HG03097 (cell line): ENCODE measurements at regions not wholly inside any gene's neighbourhood (a gene's known extent, or its start where the extent isn't known, plus 50 kb on each side); places are given as distances from the start of the nearest gene placed in this dataset.
"Not testable (repeated sequence)": the region's sequence is repeated elsewhere in the genome, so short reads cannot be mapped to it uniquely, and the experiment has no call there.

Source experiments
- ATAC-seq: cut with Tn5 transposase; IDR thresholded peaks from one replicate; pipeline ENCODE4 v1.9.1; 2021; ENCODE audit not compliant: unreplicated experiment, low FRiP score

DNA sequence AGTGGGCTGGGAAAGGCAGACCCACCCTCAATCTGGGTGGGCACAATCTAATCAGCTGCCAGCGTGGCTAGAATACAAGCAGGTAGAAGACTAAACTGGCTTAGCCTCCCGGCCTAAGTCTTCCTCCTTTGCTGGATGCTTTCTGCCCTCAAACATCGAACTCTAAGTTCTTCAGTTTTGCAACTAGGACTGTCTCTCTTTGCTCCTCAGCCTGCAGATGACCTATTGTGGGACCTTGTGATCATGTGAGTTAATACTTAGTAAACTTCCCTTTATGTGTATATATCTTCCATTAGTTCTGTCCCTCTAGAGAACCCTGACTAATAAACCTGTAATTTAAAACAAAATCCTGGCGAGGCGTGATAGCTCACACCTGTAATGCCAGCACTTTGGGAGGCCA lies 51.8 kb upstream of the SLC39A8 start:
- ATAC-seq = not testable (repeated sequence)

DNA sequence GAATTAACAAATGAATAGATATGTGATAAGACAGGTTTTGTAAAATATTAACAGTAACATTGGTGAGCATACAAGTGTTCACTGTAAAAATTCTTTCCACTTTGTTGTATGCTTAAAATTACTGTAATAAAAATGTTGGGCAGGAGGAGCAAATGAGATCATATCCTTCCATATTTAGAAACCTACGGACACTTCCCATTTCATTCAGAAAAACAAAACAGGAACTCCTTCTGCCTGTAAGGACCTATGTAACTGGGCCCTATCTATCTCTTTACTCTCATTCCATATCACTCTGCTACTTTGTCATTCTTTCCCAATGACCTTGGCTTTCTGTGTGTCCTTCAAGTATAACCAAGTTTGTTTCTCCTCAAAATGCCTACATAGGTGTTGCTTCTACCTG lies 53.7 kb upstream of the SLC39A8 start:
- ATAC-seq = no peak

DNA sequence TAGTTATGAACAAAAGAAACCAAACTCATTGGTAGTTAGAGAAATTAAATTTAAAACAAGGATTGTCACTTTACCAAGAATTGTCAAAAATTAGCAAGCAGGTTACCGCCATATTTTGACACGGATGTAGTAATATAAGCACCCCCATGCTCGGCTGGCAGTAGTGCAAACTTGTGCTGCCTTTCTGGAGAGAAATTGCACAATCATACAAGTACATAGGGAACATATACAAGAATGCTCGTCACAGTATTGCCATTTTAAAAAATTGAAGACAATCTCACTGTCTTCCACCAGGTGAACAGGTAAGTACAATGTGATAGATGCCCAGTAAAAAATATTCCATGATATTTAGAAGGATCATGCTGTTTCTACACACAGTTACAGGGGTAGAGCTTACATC lies 55.6 kb upstream of the SLC39A8 start:
- no peak for ATAC-seq

DNA sequence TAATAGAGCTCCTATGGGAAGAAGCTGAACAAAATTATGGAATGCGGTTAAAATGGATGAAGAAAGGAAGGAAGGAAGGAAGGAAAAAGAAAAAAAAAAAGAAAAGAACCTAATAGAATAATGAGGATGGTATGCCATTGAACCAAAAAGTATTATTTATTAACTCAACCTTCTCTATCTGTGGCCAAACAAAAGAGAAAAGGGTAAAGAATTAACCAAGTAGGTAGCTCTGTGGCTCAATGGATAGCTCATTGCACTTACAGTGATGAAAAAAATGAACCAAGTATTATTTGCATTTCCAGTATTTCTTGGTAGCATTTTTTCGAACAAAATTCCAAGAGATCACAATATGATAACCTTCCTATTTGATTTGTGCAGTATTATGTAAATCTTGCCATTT lies 56.9 kb upstream of the SLC39A8 start:
- no peak for ATAC-seq

DNA sequence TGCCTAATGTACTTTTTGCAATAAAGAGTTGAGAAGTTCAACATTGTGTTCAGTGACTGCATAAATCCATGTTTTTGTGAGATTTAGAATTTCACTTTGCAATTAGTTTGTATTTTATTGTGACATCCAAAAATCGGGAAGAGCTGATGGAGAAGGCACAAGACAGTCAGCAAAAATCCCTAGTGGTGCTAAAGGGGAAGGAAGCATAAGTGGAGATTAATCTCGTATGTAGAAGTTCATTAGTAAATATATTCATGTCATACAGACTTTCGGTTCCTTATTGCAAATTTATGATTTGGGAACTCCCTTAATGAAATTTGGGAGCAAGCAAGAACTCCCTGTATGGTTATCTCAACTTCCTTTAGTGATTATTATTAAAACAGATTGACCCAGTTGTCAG lies 57.8 kb upstream of the SLC39A8 start:
- no peak for ATAC-seq

DNA sequence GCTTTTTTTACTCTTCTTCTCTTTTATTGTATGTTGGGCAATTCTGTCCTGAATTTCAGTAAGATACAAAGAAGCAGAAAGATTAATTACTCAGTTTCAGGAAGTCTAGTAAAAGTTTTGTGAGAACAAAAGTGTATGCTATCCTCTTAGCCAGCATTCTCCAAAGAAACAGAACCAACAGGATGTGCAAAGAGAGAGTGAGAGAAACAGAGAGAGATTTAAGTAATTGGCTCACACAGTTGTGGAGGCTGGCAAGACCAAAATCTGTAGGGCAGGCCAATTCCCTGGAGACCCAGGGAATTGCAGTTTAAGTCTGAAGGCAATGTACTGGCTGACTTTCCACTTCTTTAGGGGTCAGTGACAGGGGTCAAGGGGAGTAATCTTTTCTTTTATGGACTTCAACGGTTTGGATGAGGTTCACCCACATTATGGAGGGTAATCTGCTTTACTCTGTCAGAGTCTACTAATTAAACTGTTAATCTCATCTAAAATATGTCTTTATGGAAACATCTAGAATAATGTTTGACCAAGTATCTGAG lies 59.2 kb upstream of the SLC39A8 start:
- no peak for ATAC-seq

DNA sequence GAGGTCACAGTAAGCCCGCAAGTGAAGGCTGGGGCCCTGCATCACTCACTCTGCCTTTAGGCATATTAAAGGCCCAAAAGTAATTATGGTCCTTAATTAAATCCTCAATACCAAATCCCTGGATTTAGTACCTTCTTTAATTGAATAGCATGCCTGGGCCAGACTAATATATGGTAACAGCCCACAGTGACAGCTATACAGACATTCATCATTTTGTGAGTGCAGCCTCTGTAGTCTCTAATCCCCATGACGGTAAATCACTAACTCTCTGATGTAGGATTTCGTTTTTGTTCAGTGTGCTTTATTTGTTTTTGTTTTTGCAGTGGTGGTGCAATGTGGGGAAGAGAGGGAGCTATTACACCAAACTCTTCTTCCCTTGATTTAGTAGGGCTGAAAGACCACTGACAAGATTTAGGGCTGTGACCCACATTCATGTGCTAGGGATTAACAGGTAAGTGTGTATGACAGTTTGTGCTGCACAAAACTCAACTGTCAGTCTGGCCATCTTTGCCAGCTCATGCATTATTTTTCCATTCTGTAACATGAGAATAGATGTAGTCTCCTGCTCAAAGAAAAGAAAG lies 60.6 kb upstream of the SLC39A8 start:
- no peak for ATAC-seq

DNA sequence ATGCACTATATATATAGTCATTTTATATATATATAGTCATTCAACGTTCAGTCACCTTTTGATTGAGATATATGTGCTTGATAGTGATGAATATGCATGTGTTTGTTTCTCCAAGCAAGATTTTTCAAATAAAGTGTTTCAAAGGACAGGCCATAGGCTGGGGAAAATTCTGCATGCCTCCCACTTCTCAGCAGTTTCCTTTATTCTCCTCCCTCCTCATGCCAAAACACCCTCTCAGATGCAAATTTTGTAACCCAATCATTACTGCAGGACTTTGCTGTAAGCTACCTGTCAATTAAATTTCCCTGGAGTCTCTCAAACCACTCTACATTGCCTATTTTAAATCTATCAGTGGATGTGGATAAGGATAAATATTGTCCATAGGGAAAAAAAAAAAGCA lies 65.6 kb upstream of the SLC39A8 start:
- ATAC-seq = not testable (repeated sequence)

DNA sequence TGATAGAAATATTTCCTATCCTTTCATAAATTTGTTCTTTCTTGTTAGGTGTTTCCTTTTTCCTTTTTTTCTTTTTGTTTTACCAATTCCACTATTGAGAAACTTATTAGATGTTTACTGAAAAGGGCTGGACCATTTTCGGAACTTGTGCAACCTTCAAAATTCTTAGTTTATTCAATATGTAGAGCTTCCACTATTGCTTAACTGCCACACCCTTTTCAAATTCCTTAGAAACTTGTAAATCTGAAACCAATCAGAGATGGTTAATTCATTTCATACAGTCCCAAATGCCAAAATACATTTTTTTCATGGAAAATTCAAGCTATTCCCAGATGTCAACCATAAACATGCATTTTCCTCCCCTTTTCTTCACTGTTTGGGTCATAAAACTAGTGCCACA lies 66.1 kb upstream of the SLC39A8 start:
- ATAC-seq = no peak

DNA sequence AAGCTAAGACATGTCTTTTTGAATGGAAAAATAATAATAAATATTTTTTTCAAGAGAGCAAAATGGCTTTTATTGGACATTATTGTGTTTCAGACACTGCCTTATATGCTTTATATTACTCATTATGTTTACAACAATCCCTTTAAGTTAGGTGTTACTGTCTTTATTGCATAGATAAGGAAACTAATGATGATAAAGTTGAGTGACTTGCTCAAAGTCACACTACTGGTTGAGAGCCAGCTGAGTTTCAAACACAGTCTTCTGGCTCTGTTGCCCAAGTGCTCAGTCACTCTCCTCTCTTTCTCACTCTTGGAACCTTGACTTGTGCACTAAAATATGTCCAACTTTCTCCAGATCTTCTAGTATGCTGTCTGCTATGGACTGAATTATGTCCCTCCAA lies 71.5 kb upstream of the SLC39A8 start:
- ATAC-seq = no peak

DNA sequence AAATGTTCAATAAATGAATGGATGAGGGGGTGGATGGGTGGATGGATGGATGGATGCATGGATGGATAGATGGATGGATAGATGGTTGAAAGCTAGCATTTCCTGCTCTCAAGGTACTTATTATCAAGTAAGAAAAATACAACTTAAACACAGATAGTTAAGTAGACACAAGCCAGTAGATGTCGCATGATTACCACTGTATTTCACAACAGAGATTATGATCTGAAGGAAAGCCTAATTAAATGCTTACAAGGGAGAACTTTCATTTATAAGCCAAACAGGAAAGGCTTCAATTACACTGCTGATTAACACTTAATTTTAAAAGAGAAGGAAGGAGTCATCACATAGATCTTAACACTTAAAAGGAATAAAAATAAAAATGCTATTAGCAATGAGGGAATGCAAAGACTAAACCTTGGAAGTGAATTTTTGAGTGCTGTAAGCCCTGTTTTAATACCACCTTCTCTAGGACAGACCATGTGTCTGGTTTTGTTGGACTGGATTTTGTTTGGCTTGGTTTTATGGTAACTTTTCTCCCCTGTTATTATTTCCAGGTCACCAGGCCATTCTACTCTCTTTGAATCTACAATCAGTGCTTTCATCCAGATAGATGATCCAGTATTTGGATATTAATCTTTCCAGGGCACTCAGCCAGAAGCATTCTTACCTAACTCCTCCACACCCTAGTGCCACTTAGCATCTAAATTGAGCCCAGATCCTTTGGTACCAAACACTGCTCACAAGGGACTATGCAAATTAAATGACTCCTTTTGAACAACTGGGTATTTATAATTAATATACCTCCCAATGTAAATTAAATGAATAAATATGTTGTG lies 75.5 kb upstream of the SLC39A8 start:
- no peak for ATAC-seq

DNA sequence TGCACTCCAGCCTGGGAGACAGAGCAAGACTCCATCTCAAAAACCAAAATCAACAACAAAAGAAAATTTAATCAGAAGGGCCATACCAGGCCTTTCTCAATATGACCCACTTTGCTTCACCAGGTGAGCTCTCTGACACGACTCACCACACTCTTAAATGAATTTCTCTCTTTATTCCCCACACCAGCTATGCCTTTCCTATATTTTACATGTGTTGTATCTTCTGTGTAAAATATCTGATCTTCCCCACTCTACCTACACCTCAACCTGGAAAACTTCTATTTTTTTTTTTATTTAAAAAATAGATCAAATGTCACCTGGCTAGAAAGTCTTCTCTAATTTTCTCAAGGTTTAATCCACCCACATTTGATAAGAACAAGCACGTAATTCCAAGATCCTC lies 77.6 kb upstream of the SLC39A8 start:
- no peak for ATAC-seq

DNA sequence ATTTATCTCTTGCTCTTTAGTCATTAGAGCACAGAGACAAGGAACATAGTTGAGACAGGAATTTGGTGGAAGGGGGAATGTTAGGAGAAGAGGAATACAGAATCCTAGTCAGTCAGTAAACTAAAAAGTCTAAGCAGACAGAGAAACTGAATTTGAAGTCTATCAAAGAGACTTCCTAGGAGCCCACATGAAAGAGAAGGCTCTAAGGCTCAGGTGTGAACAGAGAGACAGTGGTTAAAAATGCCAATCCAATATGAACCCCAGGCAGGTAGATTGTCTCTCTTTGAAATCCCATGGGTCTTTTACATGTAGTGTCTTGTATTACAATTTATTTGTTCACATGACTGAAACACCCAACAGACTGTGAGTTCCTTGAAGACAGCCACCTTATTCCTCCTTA lies 77.8 kb upstream of the NFKB1 start:
- ATAC-seq = no peak

DNA sequence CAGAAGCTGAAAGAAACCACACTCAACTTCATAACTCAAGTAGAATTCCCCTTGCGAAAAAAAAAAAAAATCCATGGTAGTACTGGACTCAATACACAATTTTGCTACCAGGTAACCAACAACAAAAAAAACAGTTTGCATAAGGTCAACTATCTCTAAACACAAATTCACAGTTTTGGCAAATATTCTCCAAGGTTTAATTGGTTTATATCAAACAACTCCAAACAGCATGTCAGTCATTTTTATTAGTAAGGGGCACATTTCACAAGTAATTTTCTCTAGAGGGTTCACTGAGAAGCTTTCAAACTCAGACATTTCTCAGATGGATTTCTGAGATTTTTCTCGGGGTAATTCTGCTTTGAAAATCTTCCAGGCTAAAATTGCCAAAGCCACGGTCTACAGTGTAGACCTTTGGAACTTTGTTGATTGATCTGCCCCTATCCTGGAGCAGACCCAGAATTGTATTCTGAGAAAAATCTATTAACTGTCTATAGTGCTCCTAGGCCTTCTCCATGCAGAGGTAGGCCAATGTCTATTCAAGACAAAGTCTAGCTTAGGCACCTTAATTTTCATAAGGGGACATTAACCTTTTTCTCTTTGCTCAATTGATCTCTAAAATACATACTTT lies 73.7 kb upstream of the NFKB1 start:
- ATAC-seq = no peak

DNA sequence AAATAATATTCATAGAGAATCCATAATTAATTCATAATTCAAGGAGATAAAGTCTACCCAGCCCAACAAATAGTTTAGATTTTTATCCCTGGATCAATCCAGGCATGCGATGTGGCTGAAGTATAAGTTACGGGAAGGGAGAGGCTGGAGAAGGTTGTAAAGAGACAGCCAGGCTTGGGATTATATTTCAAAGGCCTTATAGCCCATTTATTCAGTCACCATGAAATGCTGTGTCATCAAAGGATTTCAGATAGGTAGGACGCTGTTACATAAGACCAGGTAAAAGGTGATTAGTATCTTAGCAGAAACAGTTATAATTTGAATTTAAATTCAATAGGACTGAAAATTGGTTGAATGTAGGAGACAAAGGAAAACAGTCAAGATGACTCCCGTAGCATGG lies 73.0 kb upstream of the NFKB1 start:
- no peak for ATAC-seq

DNA sequence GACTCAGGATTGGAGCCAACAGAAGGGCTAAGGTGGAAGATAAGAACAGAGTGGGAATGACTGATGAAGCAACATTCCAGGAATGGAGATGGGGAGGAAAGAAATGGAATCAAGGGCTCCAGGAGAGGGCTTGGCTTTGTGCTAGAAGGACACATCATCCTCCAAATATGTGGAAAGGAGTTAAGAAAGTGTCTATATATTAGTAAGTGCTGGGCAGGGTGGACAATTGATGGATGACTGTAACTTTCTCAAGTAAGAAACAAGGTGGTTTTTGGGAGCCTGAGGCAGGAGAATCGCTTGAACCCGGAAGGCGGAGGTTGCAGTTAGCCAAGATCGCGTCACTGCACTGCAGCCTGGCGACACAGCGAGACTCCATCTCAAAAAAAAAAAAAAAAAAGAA lies 71.6 kb upstream of the NFKB1 start:
- no peak for ATAC-seq

DNA sequence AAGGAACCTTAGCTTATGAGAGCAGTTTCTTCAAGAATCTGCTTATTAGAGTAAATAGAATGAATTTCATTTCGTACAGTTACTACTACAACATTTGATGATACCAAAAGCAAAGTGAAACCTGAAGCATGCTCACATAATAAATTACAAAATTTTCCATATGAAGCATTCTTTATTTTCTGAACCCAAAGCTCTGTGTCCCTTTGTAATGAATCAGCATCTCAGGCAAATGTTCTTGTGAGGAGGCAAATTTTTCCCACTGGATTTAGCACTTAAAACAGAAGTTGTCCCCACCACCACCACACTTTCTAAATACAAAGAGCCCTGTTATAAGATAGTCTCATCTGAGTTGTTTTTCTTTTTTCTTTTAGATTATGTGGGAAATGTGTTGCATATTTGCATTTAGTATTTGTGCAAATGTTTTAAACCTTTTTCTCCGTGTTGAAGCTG lies 70.7 kb upstream of the NFKB1 start:
- no peak for ATAC-seq

DNA sequence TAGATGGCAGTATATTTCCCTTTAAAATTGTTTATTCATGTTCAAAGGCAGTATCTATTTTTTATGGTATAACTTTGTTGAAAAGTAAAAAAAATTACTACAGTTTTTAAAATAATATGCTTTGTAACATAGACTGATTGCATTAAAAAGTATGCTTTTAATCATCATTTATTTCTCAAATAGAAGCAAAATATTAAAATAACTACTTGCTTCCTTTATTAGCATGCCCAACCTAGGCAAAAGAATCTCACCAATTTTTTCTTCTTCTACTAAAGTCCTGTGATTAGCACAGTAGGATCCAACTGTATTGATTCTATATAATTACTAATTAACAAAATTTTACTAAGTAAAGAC lies 69.6 kb upstream of the NFKB1 start:
- no peak for ATAC-seq

DNA sequence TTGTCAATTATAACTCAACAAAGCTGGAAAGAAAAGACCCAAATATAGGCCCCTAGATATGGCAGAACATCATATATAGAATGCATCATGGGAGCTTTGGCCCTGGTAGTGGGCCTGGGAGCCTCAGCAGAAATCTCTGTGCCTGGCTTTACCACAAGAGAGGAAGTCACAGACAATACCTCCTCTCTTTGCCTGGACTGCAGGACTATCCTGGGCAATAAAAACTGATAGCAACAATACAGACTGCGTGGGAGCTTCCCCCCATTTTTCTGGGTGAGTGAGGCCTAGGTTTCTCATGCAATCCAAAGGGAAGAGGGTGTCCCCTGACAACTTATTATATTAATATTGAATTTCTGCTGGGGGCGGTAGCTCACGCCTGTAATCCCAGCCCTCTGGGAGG lies 64.0 kb upstream of the NFKB1 start:
- no peak for ATAC-seq

DNA sequence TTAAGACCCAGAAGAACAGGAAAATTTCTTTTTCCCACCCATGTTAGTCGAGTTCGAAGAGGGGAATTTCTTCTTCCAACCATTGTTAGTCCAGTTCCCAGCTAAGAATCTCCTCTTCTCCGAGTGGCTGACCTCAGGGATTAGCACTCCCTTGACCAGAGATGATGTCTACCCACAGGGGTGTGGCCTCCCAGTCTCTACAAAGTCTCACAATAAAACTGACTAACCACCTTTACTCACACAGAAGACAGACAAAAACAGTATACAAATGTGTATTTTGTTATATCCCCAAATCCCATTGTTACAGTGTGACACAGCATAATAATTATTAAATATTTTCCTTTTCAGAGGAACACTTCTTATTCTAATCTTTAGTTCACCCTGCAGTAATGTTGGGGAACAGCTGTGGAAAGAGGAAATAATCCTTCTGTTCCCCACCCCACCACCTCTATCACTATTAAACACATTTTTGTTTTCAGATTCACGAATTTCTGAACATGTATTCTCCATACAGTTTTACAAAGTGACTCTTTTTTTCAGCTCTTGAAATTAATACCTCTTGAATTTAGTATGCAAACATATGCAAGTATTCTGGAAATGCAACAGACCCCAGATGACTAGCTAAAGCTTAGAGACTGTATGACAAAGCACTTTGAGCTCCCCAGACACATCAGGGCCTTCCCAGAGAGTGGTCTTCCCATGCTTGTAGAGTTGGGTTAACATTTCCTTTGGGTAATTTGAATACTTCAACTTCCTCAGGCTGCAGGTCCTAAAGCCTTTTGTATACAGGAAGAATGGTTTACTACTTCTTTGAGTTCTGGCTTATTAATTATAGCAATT lies 62.5 kb upstream of the NFKB1 start:
- no peak for ATAC-seq

DNA sequence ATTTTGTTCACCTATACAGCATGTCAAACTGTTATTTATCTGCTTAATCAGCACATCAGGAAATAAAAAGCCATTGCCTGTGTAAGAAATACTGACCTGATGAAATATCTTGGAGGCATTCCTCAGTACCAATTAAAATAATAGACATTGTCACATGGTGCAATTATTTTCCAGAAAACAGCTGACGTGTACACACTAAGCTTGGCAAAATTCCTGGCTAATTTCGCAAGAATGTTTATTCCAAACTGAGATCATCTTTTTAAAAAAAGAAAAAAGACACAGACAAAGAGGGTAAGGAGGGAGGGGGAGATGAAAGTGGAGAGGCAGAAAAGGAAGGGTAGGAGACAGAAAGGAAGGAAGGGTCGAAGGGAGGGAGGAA lies 61.9 kb upstream of the NFKB1 start:
- no peak for ATAC-seq
